ENCODE measurements at regions not wholly inside any gene's neighbourhood (a gene's known extent, or its start where the extent isn't known, plus 50 kb on each side); places are given as distances from the start of the nearest gene placed in this dataset.

DNA sequence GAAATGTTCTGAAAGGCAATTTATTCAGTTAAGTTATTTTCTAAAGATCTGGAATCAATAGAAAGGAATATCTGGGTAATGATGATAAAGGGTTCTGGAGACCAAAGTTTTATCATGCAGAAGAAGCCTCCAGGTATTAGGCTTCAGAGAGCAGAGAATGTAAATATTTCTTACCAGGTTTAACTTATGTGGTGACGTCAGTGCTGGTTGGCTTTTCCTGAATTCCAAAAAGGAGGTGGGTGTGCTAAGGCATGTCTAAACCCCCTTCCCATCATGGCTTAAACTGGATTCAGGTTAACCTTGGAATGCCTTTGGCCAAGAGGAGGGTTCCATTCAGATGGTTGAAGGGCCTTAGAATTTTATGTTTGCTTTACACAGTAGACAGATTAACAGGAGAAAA, 829.9 kb downstream of the NCAM2 start:
- Histone ChIP-seq H3K27me3 (ENCODE audit: control insufficient read depth, insufficient read depth, low read length) (no peaks in the 10 kb centered on the region), H3K36me3 (ENCODE audit: control insufficient read depth, insufficient read depth, low read length) (no peaks in the 10 kb centered on the region), H3K4me3 (ENCODE audit: low read depth in 2 of 2, low read length in 2 of 2) (no peak overlapping the region), H3K4me1 (ENCODE audit: control insufficient read depth, insufficient read depth, low read length) (no peaks in the 10 kb centered on the region), H3K27ac (ENCODE audit: low read length) (no peak overlapping the region), H3K9me3 (ENCODE audit: control insufficient read depth, insufficient read depth, low read depth, low read length) (no peaks in the 10 kb centered on the region)
- POLR2A ChIA-PET: no interaction called here
- intact Hi-C loops (cut with micrococcal nuclease; ENCODE audit: unreplicated experiment): no loop called here
- ATAC-seq: no peak
- in situ Hi-C loops (cut with HindIII; ENCODE audit: low pct_unique_long_range_greater_than_20kb, low sequenced_read_pairs): no loop called here
- DNase-seq (ENCODE audit: low read depth, low spot score): no peak
- no TSS peak for BruUV-seq (replicated peaks)
- CTCF ChIA-PET: no interaction called here
- TF ChIP-seq POLR2AphosphoS5 (IDR thresholded peaks at IDR 0.05; ENCODE audit: low read depth, low read length) (no peak), SIN3A (IDR thresholded peaks at IDR 0.05; ENCODE audit: borderline replicate concordance, insufficient read depth, low read depth, low read length) (no peak), TCF7L2 (IDR thresholded peaks at IDR 0.05; ENCODE audit: low read depth, low read length) (no peak)
- TF ChIP-seq, protein P1, sequence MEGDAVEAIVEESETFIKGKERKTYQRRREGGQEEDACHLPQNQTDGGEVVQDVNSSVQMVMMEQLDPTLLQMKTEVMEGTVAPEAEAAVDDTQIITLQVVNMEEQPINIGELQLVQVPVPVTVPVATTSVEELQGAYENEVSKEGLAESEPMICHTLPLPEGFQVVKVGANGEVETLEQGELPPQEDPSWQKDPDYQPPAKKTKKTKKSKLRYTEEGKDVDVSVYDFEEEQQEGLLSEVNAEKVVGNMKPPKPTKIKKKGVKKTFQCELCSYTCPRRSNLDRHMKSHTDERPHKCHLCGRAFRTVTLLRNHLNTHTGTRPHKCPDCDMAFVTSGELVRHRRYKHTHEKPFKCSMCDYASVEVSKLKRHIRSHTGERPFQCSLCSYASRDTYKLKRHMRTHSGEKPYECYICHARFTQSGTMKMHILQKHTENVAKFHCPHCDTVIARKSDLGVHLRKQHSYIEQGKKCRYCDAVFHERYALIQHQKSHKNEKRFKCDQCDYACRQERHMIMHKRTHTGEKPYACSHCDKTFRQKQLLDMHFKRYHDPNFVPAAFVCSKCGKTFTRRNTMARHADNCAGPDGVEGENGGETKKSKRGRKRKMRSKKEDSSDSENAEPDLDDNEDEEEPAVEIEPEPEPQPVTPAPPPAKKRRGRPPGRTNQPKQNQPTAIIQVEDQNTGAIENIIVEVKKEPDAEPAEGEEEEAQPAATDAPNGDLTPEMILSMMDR (IDR thresholded peaks at IDR 0.05): no peak
- TF ChIP-seq, protein P2, sequence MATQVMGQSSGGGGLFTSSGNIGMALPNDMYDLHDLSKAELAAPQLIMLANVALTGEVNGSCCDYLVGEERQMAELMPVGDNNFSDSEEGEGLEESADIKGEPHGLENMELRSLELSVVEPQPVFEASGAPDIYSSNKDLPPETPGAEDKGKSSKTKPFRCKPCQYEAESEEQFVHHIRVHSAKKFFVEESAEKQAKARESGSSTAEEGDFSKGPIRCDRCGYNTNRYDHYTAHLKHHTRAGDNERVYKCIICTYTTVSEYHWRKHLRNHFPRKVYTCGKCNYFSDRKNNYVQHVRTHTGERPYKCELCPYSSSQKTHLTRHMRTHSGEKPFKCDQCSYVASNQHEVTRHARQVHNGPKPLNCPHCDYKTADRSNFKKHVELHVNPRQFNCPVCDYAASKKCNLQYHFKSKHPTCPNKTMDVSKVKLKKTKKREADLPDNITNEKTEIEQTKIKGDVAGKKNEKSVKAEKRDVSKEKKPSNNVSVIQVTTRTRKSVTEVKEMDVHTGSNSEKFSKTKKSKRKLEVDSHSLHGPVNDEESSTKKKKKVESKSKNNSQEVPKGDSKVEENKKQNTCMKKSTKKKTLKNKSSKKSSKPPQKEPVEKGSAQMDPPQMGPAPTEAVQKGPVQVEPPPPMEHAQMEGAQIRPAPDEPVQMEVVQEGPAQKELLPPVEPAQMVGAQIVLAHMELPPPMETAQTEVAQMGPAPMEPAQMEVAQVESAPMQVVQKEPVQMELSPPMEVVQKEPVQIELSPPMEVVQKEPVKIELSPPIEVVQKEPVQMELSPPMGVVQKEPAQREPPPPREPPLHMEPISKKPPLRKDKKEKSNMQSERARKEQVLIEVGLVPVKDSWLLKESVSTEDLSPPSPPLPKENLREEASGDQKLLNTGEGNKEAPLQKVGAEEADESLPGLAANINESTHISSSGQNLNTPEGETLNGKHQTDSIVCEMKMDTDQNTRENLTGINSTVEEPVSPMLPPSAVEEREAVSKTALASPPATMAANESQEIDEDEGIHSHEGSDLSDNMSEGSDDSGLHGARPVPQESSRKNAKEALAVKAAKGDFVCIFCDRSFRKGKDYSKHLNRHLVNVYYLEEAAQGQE (IDR thresholded peaks at IDR 0.05; ENCODE audit: insufficient read depth in 1 of 2, low read depth in 2 of 2, low read length in 1 of 2): no peak

DNA sequence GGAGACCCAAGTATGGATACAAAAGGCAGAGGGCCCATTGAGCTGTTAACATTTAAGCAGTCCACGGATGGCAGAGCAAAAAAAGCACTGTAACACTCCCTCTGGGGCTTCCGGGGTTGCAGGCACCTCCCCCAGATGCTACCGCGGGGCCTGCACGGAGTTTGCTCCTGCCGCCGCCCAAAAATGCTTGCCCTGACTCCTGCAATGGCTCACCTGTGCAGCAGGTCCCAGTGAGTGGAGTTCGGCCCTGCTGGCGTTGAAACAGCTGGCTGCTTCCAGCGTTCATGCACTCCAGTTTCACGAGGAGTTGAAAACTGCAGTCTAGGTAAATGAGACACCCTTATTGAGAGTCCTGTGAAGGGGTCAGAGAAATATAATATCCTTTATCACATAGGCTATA, 832.8 kb downstream of the NCAM2 start:
- Histone ChIP-seq H3K4me3 (ENCODE audit: low read depth in 2 of 2, low read length in 2 of 2) (no peak overlapping the region), H3K4me1 (ENCODE audit: control insufficient read depth, insufficient read depth, low read length) (no peaks in the 10 kb centered on the region), H3K9me3 (ENCODE audit: control insufficient read depth, insufficient read depth, low read depth, low read length) (no peaks in the 10 kb centered on the region), H3K27ac (ENCODE audit: low read length) (no peak overlapping the region), H3K36me3 (ENCODE audit: control insufficient read depth, insufficient read depth, low read length) (no peaks in the 10 kb centered on the region), H3K27me3 (ENCODE audit: control insufficient read depth, insufficient read depth, low read length) (no peaks in the 10 kb centered on the region)
- POLR2A ChIA-PET: no interaction called here
- TF ChIP-seq TCF7L2 (IDR thresholded peaks at IDR 0.05; ENCODE audit: low read depth, low read length) (no peak), SIN3A (IDR thresholded peaks at IDR 0.05; ENCODE audit: borderline replicate concordance, insufficient read depth, low read depth, low read length) (no peak)
- TF ChIP-seq, protein P1 (IDR thresholded peaks at IDR 0.05): no peak
- CTCF ChIA-PET: no interaction called here
- DNase-seq (ENCODE audit: low read depth, low spot score) (no peak), ATAC-seq (no peak)
- intact Hi-C loops (cut with micrococcal nuclease; ENCODE audit: unreplicated experiment): no loop called here
- no TSS peak for BruUV-seq (replicated peaks)
- in situ Hi-C loops (cut with HindIII; ENCODE audit: low pct_unique_long_range_greater_than_20kb, low sequenced_read_pairs): no loop called here

DNA sequence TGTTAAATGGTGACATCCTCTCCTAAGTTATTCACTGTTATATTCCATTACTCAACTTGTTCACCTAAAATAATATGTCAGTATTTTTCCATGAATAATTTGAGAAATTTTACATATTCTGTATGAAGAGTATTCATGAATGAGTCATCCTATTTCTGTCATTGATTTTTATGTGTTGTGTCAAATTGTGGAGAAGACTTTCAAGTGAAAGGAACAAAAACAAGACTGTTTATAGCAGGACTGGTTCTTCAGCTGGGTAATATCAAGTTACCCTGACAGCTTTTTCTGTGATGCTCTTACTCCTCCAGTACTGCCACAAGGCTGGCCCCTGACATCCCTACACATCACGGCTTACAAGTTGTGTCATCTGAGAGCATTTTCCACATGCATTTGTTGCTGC, 847.7 kb downstream of the NCAM2 start:
- no peak overlapping the region for H3K4me3 ChIP-seq (ENCODE audit: low read depth in 2 of 2, low read length in 2 of 2)
- DNase-seq (ENCODE audit: low read depth, low spot score) (no peak), ATAC-seq (no peak)
- no peaks in the 10 kb centered on the region for H3K27me3 ChIP-seq (ENCODE audit: control insufficient read depth, insufficient read depth, low read length)
- ChIA-PET POLR2A (no interaction called here), CTCF (no interaction called here)
- H3K4me1 ChIP-seq (ENCODE audit: control insufficient read depth, insufficient read depth, low read length): no peaks in the 10 kb centered on the region
- no TSS peak for BruUV-seq (replicated peaks)
- in situ Hi-C loops (cut with HindIII; ENCODE audit: low pct_unique_long_range_greater_than_20kb, low sequenced_read_pairs): no loop called here
- no peaks in the 10 kb centered on the region for H3K9me3 ChIP-seq (ENCODE audit: control insufficient read depth, insufficient read depth, low read depth, low read length)
- intact Hi-C loops (cut with micrococcal nuclease; ENCODE audit: unreplicated experiment): no loop called here
- TF ChIP-seq TCF7L2 (IDR thresholded peaks at IDR 0.05; ENCODE audit: low read depth, low read length) (no peak), POLR2AphosphoS5 (IDR thresholded peaks at IDR 0.05; ENCODE audit: low read depth, low read length) (no peak), SIN3A (IDR thresholded peaks at IDR 0.05; ENCODE audit: borderline replicate concordance, insufficient read depth, low read depth, low read length) (no peak)
- TF ChIP-seq, protein P2 (IDR thresholded peaks at IDR 0.05; ENCODE audit: insufficient read depth in 1 of 2, low read depth in 2 of 2, low read length in 1 of 2): no peak
- TF ChIP-seq, protein P1 (IDR thresholded peaks at IDR 0.05): no peak
- no peaks in the 10 kb centered on the region for H3K36me3 ChIP-seq (ENCODE audit: control insufficient read depth, insufficient read depth, low read length)
- no peak overlapping the region for H3K27ac ChIP-seq (ENCODE audit: low read length)

Measured in Panc1 (cell line).